Thymus (tissue), 11 donors: ENCODE measurements at regions not wholly inside any gene's neighbourhood (a gene's known extent, or its start where the extent isn't known, plus 50 kb on each side); places are given as distances from the start of the nearest gene placed in this dataset.

Experiments
- DNase-seq, 9 donors: peaks; one replicate each; pipeline ENCODE4 v3.0.0-alpha.2; 2013; ENCODE audit warnings: low spot score in 9 of 9, low read depth in 6 of 9, missing footprints in 1 of 9
- H3K27ac ChIP-seq, 2 donors: one replicate each; pipeline ENCODE4 v1.5.1; 2013; ENCODE audit warnings: control low read depth in 1 of 2, low read depth in 1 of 2, low read length in 1 of 2, mild to moderate bottlenecking in 1 of 2, moderate library complexity in 1 of 2
- H3K27me3 ChIP-seq, 2 donors: one replicate each; pipeline ENCODE4 v1.5.1; 2013; ENCODE audit warnings: low read length in 1 of 2; ENCODE audit not compliant: control insufficient read depth in 2 of 2, insufficient read depth in 1 of 2
- H3K36me3 ChIP-seq, 2 donors: one replicate each; pipeline ENCODE4 v1.5.1; 2013; ENCODE audit warnings: low read length in 1 of 2, mild to moderate bottlenecking in 1 of 2, moderate library complexity in 1 of 2; ENCODE audit not compliant: control insufficient read depth in 2 of 2, insufficient read depth in 2 of 2
- H3K4me1 ChIP-seq, 2 donors: one replicate each; pipeline ENCODE4 v1.5.1; 2013; ENCODE audit warnings: low read length in 2 of 2; ENCODE audit not compliant: control insufficient read depth in 2 of 2, insufficient read depth in 2 of 2
- H3K4me3 ChIP-seq, 2 donors: one replicate each; pipeline ENCODE4 v1.5.1; 2013; ENCODE audit warnings: low read length in 2 of 2, control low read depth in 1 of 2, mild to moderate bottlenecking in 1 of 2
- H3K9me3 ChIP-seq, 2 donors: one replicate each; pipeline ENCODE4 v1.5.1; 2013; ENCODE audit warnings: low read length in 1 of 2, mild to moderate bottlenecking in 1 of 2; ENCODE audit not compliant: control insufficient read depth in 2 of 2, insufficient read depth in 1 of 2
- WGBS: extraction: QIAGEN DNeasy Blood & Tissue Kit; methylation state at CpG from one replicate; pipeline ENCODE4 v1.1.7; 2013; 5-methylcytosine and 5-hydroxymethylcytosine counted together
- donor health status: healthy.

GRCh38 chr5:107134931-107135330 is 535.8 kb downstream of the EFNA5 start:
- Histone ChIP-seq H3K4me1 (no peaks in the 10 kb centered on the region), H3K4me3 (no peak overlapping the region), H3K27me3 (no peaks in the 10 kb centered on the region), H3K9me3 (no peaks in the 10 kb centered on the region), H3K36me3 (no peaks in the 10 kb centered on the region), H3K27ac (no peak overlapping the region)
- no peak for DNase-seq
- WGBS, result 88% methylated on average over 2 of the region's 2 CpGs

- no peak for DNase-seq
- no peak overlapping the region for H3K27ac ChIP-seq
- WGBS, result 93% methylated on average over 1 of the region's 1 CpG
- no peaks in the 10 kb centered on the region for H3K4me1 ChIP-seq
- H3K36me3 ChIP-seq, result no peaks in the 10 kb centered on the region
- no peak overlapping the region for H3K4me3 ChIP-seq
- H3K9me3 ChIP-seq, result no peaks in the 10 kb centered on the region
- H3K27me3 ChIP-seq, result no peaks in the 10 kb centered on the region
These were observed 541.7 kb downstream of the EFNA5 start for GRCh38 chr5:107129051-107129450.

- DNase-seq, result no peak
- Histone ChIP-seq H3K36me3 (no peaks in the 10 kb centered on the region), H3K27ac (no peak overlapping the region), H3K27me3 (no peaks in the 10 kb centered on the region), H3K4me3 (no peak overlapping the region), H3K4me1 (no peaks in the 10 kb centered on the region), H3K9me3 (no peaks in the 10 kb centered on the region)
- 92% methylated on average over 1 of the region's 1 CpG for WGBS
These were observed 542.9 kb downstream of the EFNA5 start for GRCh38 chr5:107127878-107128277.

GRCh38 chr5:107126341-107126740 is 544.4 kb downstream of the EFNA5 start:
- H3K4me3 ChIP-seq, result no peak overlapping the region
- H3K4me1 ChIP-seq, result no peaks in the 10 kb centered on the region
- no peaks in the 10 kb centered on the region for H3K36me3 ChIP-seq
- no peaks in the 10 kb centered on the region for H3K27me3 ChIP-seq
- WGBS, result 93% methylated on average over 3 of the region's 3 CpGs
- no peak for DNase-seq
- no peaks in the 10 kb centered on the region for H3K9me3 ChIP-seq
- no peak overlapping the region for H3K27ac ChIP-seq

- Histone ChIP-seq H3K36me3 (no peaks in the 10 kb centered on the region), H3K4me1 (no peaks in the 10 kb centered on the region), H3K27ac (no peak overlapping the region), H3K9me3 (no peaks in the 10 kb centered on the region), H3K4me3 (no peak overlapping the region), H3K27me3 (no peaks in the 10 kb centered on the region)
- WGBS, result 97% methylated on average over 1 of the region's 1 CpG
- no peak for DNase-seq
These were observed 546.4 kb downstream of the EFNA5 start for GRCh38 chr5:107124376-107124775.

- Histone ChIP-seq H3K4me3 (no peak overlapping the region), H3K4me1 (no peaks in the 10 kb centered on the region), H3K36me3 (no peaks in the 10 kb centered on the region), H3K9me3 (no peaks in the 10 kb centered on the region), H3K27me3 (no peaks in the 10 kb centered on the region), H3K27ac (no peak overlapping the region)
- WGBS, result 89% methylated on average over 2 of the region's 2 CpGs
- DNase-seq, result no peak
These were observed 547.7 kb downstream of the EFNA5 start for GRCh38 chr5:107123014-107123413.

GRCh38 chr5:107121793-107122519 is 548.8 kb downstream of the EFNA5 start:
- H3K4me3 ChIP-seq, result no peak overlapping the region
- DNase-seq, result no peak
- no peaks in the 10 kb centered on the region for H3K36me3 ChIP-seq
- H3K9me3 ChIP-seq, result no peaks in the 10 kb centered on the region
- WGBS, result 86% methylated on average over 3 of the region's 3 CpGs
- no peaks in the 10 kb centered on the region for H3K4me1 ChIP-seq
- H3K27me3 ChIP-seq, result no peaks in the 10 kb centered on the region
- no peak overlapping the region for H3K27ac ChIP-seq

- H3K27me3 ChIP-seq, result no peaks in the 10 kb centered on the region
- H3K27ac ChIP-seq, result no peak overlapping the region
These were observed 551.1 kb downstream of the EFNA5 start for GRCh38 chr5:107119656-107120055.

GRCh38 chr5:107118184-107119019 is 552.3 kb downstream of the EFNA5 start:
- H3K9me3 ChIP-seq, result no peaks in the 10 kb centered on the region
- H3K27me3 ChIP-seq, result no peaks in the 10 kb centered on the region
- H3K27ac ChIP-seq, result no peak overlapping the region
- H3K4me1 ChIP-seq, result no peaks in the 10 kb centered on the region
- no peak overlapping the region for H3K4me3 ChIP-seq
- 84% methylated on average over 6 of the region's 6 CpGs for WGBS
- H3K36me3 ChIP-seq, result no peaks in the 10 kb centered on the region
- no peak for DNase-seq

More at GRCh38 chr5:107119656-107120055, 551.1 kb downstream of the EFNA5 start:
- Histone ChIP-seq H3K4me3 (no peak overlapping the region), H3K9me3 (no peaks in the 10 kb centered on the region), H3K4me1 (no peaks in the 10 kb centered on the region), H3K36me3 (no peaks in the 10 kb centered on the region)
- WGBS, result 97% methylated on average over 2 of the region's 2 CpGs
- no peak for DNase-seq
